Epithelial cell of esophagus (primary cell): ENCODE measurements at regions not wholly inside any gene's neighbourhood (a gene's known extent, or its start where the extent isn't known, plus 50 kb on each side); places are given as distances from the start of the nearest gene placed in this dataset.

ENCODE experiments used
- DNase-seq: peaks from one replicate; pipeline ENCODE4 v3.0.0; 2010; ENCODE audit warnings: low read depth
- H3K4me3 ChIP-seq: 2 replicates; pipeline ENCODE4 v1.5.1; 2011; ENCODE audit warnings: mild to moderate bottlenecking, low read length, control low read depth
- CTCF ChIP-seq: IDR thresholded peaks from 2 replicates; pipeline ENCODE4 v1.5.1; 2011; ENCODE audit warnings: low read depth, mild to moderate bottlenecking, low read length, control low read depth, inconsistent platforms; ENCODE audit not compliant: insufficient read depth; ENCODE audit errors: missing control alignments

DNA sequence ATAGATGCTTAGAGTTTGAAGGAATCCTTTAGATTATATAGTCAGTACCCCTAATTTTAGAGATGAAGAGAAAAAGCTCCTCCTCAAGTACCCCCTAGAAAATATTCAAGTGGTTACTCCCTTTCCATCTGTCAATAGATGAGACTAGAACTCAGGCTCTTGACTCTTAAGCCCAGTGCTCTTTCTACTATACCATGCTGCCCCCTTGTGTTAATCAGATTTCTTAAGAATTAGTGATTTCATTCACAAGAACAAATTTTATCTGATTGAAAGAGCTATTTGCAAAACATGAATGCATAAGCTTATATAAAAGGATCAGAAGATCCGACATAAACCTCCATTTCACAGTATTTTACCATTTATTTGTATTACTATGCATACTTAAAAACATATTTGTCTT is 179.3 kb downstream of the TFEC start:
- no peak overlapping the region for H3K4me3 ChIP-seq
- TF ChIP-seq CTCF = peak; percentile 41
- peak; percentile 67 for DNase-seq

- no peak for TF ChIP-seq CTCF
- DNase-seq = no peak
- no peak overlapping the region for H3K4me3 ChIP-seq
Observed at GRCh38 chr7:115850774-115851173, 179.8 kb downstream of the TFEC start.

GRCh38 chr7:115844857-115845256 is 185.7 kb downstream of the TFEC start:
- H3K4me3 ChIP-seq = no peak overlapping the region
- no peak for TF ChIP-seq CTCF
- no peak for DNase-seq

DNA sequence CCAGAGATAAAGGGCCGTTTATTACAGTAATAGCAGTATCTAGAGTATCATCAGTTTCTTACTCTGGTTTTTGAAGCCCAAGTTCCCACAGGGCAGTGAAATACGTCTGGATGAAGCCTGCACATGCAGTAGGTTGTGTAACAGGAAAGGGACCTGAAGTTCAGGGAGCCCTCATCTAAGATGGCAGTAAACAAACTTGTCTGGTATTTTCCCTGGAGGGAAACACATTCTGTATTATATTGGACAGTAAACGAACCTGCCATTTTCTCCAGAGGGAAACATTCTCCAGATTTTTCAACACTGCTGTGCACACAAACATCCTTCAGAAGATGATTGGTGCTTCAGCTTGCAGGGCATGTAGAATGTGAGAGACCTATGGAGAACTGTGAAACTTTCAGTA is 189.9 kb downstream of the TFEC start:
- no peak overlapping the region for H3K4me3 ChIP-seq
- no peak for TF ChIP-seq CTCF
- peak; percentile 14 for DNase-seq

GRCh38 chr7:115838829-115839228 is 191.7 kb downstream of the TFEC start:
- peak; percentile 7 for DNase-seq

GRCh38 chr7:115831371-115831770 is 199.2 kb downstream of the TFEC start:
- TF ChIP-seq CTCF = no peak
- no peak for DNase-seq
- H3K4me3 ChIP-seq = no peak overlapping the region

More at GRCh38 chr7:115838829-115839228, 191.7 kb downstream of the TFEC start:
- TF ChIP-seq CTCF = no peak
- H3K4me3 ChIP-seq = no peak overlapping the region

DNA sequence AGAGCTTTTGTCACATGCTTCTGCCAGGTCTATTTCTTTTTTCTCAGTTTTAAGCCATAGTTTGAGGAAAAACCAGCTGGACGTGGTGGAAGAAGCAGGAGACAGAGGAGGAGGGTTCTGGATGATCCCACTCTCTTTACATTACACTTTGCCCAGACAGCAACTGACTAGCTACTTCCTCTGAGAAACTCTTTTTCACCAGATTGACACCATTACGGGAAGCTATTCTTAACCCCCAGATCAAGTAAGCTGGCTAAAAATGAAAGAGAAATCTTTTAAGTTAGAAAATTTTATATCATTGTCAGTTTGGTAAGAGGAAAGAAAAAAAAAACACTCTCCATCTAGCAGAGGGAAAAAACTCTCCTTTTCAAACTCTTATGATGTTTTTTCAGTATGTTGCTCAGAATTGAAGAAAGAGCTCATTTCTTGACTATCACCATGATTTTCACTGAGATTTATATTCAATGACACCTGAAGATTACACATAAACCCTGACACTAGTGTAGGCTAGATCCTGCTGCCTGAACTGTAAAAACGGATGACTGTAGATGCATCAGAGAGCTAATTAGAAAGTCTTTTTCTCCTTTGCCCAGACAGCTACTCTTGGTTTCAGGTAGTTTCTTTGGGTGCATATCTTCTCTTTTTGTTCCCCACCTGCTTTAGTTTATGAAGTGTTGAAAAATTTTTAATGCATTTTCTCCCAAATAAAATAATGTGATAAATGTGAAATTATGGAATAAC is 203.1 kb downstream of the TFEC start:
- TF ChIP-seq CTCF = no peak
- no peak for DNase-seq
- H3K4me3 ChIP-seq = no peak overlapping the region
